ENCODE measurements at regions not wholly inside any gene's neighbourhood (a gene's known extent, or its start where the extent isn't known, plus 50 kb on each side); places are given as distances from the start of the nearest gene placed in this dataset.
"Not testable (repeated sequence)": the region's sequence is repeated elsewhere in the genome, so short reads cannot be mapped to it uniquely, and the experiment has no call there.

DNA sequence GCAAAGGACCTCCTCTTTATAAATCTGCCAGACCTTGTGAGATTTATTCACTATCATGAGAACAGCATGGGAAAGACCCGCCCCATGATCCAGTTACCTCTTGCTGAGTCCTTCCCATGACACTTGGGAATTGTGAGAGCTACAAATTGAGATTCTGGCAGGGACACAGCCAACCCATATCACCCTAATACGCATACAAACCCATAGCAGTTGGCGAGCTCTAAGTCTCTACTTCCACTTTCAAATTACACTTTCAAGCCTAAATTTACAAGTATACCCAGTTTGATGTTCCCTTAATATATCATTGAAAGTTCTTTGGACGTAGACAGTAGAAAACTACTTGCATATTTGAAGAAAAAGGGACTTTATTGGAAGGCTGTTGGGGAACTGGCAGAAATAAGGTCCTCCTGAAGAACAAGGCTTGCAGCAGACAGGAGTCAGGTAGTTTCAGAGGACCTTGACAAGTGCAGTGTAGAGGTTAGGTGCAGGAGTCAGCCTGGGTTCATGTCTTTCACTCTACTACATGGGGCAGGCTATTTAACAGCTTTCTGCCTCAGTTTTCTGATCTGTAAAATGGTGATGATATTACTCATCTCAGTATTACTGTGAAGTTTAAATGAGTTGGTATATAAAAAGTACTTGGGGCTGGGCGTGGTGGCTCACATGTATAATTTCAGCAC is 107.9 kb upstream of the EEF2KMT start:
- H3K4me3 ChIP-seq (ENCODE audit: low read length) = no peak overlapping the region
- no peaks in the 10 kb centered on the region for H4K20me1 ChIP-seq (ENCODE audit: insufficient read depth, low read depth, low read length)
- H3K79me2 ChIP-seq (ENCODE audit: low read length) = no peaks in the 10 kb centered on the region
- H3K9me2 ChIP-seq (replicated peaks; ENCODE audit: insufficient read depth, low read length) = no peaks in the 10 kb centered on the region
- H3K4me2 ChIP-seq (ENCODE audit: low read depth, low read length, poor library complexity, severe bottlenecking) = no peak overlapping the region
- no peak overlapping the region for H3K9ac ChIP-seq (ENCODE audit: low read length)
- H3K27ac ChIP-seq (ENCODE audit: low read length) = no peak overlapping the region
- H3K36me3 ChIP-seq (ENCODE audit: insufficient read depth, low read length) = no peaks in the 10 kb centered on the region
- no peak for DNase-seq
- no peaks in the 10 kb centered on the region for H3K9me3 ChIP-seq (ENCODE audit: low read length)
- no peaks in the 10 kb centered on the region for H3K4me1 ChIP-seq (ENCODE audit: low read length)
- no peaks in the 10 kb centered on the region for H3K27me3 ChIP-seq (ENCODE audit: low read length)
- no peak overlapping the region for H2AFZ ChIP-seq (ENCODE audit: low read length)

- not testable (repeated sequence) for H3K4me1 ChIP-seq (ENCODE audit: low read length); H3K36me3 ChIP-seq (ENCODE audit: insufficient read depth, low read length); H2AFZ ChIP-seq (ENCODE audit: low read length); H3K79me2 ChIP-seq (ENCODE audit: low read length); H3K27me3 ChIP-seq (ENCODE audit: low read length); DNase-seq; H3K27ac ChIP-seq (ENCODE audit: low read length); H3K9me2 ChIP-seq (replicated peaks; ENCODE audit: insufficient read depth, low read length); H3K4me2 ChIP-seq (ENCODE audit: low read depth, low read length, poor library complexity, severe bottlenecking); H4K20me1 ChIP-seq (ENCODE audit: insufficient read depth, low read depth, low read length); H3K9ac ChIP-seq (ENCODE audit: low read length); H3K4me3 ChIP-seq (ENCODE audit: low read length); H3K9me3 ChIP-seq (ENCODE audit: low read length)
Measured at GRCh38 chr16:5203675-5204074, 106.1 kb upstream of the EEF2KMT start.

DNA sequence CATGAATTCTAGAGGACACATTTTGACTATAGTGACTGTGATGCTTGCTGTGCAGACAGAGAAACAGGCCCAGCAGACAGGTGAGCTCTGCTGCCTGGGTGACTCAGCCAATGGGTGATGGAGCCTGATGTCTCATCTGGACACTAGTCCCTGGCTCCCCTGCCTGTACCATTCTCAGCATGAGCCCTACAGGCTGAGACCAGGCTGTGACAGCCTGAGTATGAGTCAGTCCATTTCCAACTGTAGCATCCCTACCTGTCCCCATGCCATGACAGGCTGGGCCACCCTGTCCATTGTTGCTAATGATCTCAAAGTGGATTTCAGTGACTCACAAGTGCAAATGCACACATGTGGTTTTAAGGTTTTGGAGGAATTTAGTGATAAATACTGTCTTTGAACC is 102.5 kb upstream of the EEF2KMT start:
- H4K20me1 ChIP-seq (ENCODE audit: insufficient read depth, low read depth, low read length) = no peaks in the 10 kb centered on the region
- no peak overlapping the region for H3K4me3 ChIP-seq (ENCODE audit: low read length)
- no peak overlapping the region for H2AFZ ChIP-seq (ENCODE audit: low read length)
- H3K9me2 ChIP-seq (replicated peaks; ENCODE audit: insufficient read depth, low read length) = no peaks in the 10 kb centered on the region
- H3K79me2 ChIP-seq (ENCODE audit: low read length) = no peaks in the 10 kb centered on the region
- H3K4me2 ChIP-seq (ENCODE audit: low read depth, low read length, poor library complexity, severe bottlenecking) = no peak overlapping the region
- no peaks in the 10 kb centered on the region for H3K4me1 ChIP-seq (ENCODE audit: low read length)
- no peak overlapping the region for H3K27ac ChIP-seq (ENCODE audit: low read length)
- H3K9me3 ChIP-seq (ENCODE audit: low read length) = no peaks in the 10 kb centered on the region
- H3K9ac ChIP-seq (ENCODE audit: low read length) = no peak overlapping the region
- DNase-seq = no peak
- no peaks in the 10 kb centered on the region for H3K27me3 ChIP-seq (ENCODE audit: low read length)
- H3K36me3 ChIP-seq (ENCODE audit: insufficient read depth, low read length) = no peaks in the 10 kb centered on the region

- no peak overlapping the region for H3K27ac ChIP-seq (ENCODE audit: low read length)
- no peaks in the 10 kb centered on the region for H4K20me1 ChIP-seq (ENCODE audit: insufficient read depth, low read depth, low read length)
- H3K36me3 ChIP-seq (ENCODE audit: insufficient read depth, low read length) = no peaks in the 10 kb centered on the region
- H3K4me3 ChIP-seq (ENCODE audit: low read length) = no peak overlapping the region
- DNase-seq = no peak
- H3K27me3 ChIP-seq (ENCODE audit: low read length) = no peaks in the 10 kb centered on the region
- no peak overlapping the region for H3K4me2 ChIP-seq (ENCODE audit: low read depth, low read length, poor library complexity, severe bottlenecking)
- H3K79me2 ChIP-seq (ENCODE audit: low read length) = no peaks in the 10 kb centered on the region
- H3K4me1 ChIP-seq (ENCODE audit: low read length) = no peaks in the 10 kb centered on the region
- H3K9me3 ChIP-seq (ENCODE audit: low read length) = no peaks in the 10 kb centered on the region
- no peak overlapping the region for H2AFZ ChIP-seq (ENCODE audit: low read length)
- no peak overlapping the region for H3K9ac ChIP-seq (ENCODE audit: low read length)
- H3K9me2 ChIP-seq (replicated peaks; ENCODE audit: insufficient read depth, low read length) = no peaks in the 10 kb centered on the region
Measured at GRCh38 chr16:5196204-5196603, 98.6 kb upstream of the EEF2KMT start.

- Histone ChIP-seq H3K9ac (ENCODE audit: low read length) (no peak overlapping the region), H3K4me2 (ENCODE audit: low read depth, low read length, poor library complexity, severe bottlenecking) (no peak overlapping the region), H3K27ac (ENCODE audit: low read length) (no peak overlapping the region), H3K27me3 (ENCODE audit: low read length) (no peaks in the 10 kb centered on the region), H3K4me3 (ENCODE audit: low read length) (no peak overlapping the region), H3K9me3 (ENCODE audit: low read length) (no peaks in the 10 kb centered on the region), H4K20me1 (ENCODE audit: insufficient read depth, low read depth, low read length) (no peaks in the 10 kb centered on the region), H3K4me1 (ENCODE audit: low read length) (no peaks in the 10 kb centered on the region), H3K9me2 (replicated peaks; ENCODE audit: insufficient read depth, low read length) (no peaks in the 10 kb centered on the region), H2AFZ (ENCODE audit: low read length) (no peak overlapping the region), H3K36me3 (ENCODE audit: insufficient read depth, low read length) (no peaks in the 10 kb centered on the region), H3K79me2 (ENCODE audit: low read length) (no peaks in the 10 kb centered on the region)
- DNase-seq = no peak
Measured at GRCh38 chr16:5193861-5194260, 96.3 kb upstream of the EEF2KMT start.

GRCh38 chr16:5188989-5189352 is 91.4 kb upstream of the EEF2KMT start:
- Histone ChIP-seq H2AFZ (ENCODE audit: low read length) (no peak overlapping the region), H3K27ac (ENCODE audit: low read length) (no peak overlapping the region), H3K4me2 (ENCODE audit: low read depth, low read length, poor library complexity, severe bottlenecking) (no peak overlapping the region), H3K79me2 (ENCODE audit: low read length) (no peaks in the 10 kb centered on the region), H4K20me1 (ENCODE audit: insufficient read depth, low read depth, low read length) (no peaks in the 10 kb centered on the region), H3K9me3 (ENCODE audit: low read length) (no peaks in the 10 kb centered on the region), H3K4me3 (ENCODE audit: low read length) (no peak overlapping the region), H3K4me1 (ENCODE audit: low read length) (no peaks in the 10 kb centered on the region), H3K9ac (ENCODE audit: low read length) (no peak overlapping the region), H3K9me2 (replicated peaks; ENCODE audit: insufficient read depth, low read length) (no peaks in the 10 kb centered on the region), H3K36me3 (ENCODE audit: insufficient read depth, low read length) (no peaks in the 10 kb centered on the region), H3K27me3 (ENCODE audit: low read length) (no peaks in the 10 kb centered on the region)
- DNase-seq = no peak

DNA sequence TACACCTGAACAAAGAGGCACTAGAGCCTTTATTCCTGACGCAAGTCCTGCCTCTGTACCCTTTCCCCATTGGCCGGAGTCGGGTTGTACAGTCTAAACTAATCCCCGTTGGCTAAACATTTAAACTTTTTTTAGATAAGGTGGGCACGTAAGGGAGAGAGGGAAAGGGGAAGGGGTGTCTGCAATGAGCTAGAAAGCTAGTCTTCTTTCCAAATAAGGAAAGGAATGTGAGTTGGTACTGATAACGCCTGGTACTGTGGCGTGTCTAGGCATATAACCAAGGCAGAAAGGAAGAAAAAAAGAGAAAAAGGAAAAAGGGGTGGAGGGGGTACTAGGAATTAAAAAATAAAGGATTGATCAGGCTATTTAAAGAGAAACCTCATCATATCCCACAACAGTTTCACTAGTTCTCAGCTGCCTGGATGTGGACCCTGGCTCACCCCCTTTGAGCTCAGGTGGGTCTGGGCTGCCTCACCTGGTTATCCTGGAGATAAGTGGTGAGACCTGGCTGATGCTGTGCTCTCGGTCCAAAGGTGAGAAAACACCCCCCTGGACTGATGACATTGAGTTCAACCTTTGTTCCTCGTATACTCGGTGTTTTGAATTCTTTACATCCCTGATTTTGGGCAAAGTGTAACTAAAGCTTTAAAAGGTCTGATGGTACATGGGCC is 90.9 kb upstream of the EEF2KMT start:
- Histone ChIP-seq H3K4me1 (ENCODE audit: low read length) (no peaks in the 10 kb centered on the region), H3K9me3 (ENCODE audit: low read length) (no peaks in the 10 kb centered on the region), H3K4me2 (ENCODE audit: low read depth, low read length, poor library complexity, severe bottlenecking) (no peak overlapping the region), H3K9ac (ENCODE audit: low read length) (no peak overlapping the region), H3K27ac (ENCODE audit: low read length) (no peak overlapping the region), H3K79me2 (ENCODE audit: low read length) (no peaks in the 10 kb centered on the region), H3K4me3 (ENCODE audit: low read length) (no peak overlapping the region), H2AFZ (ENCODE audit: low read length) (no peak overlapping the region), H3K27me3 (ENCODE audit: low read length) (no peaks in the 10 kb centered on the region), H4K20me1 (ENCODE audit: insufficient read depth, low read depth, low read length) (no peaks in the 10 kb centered on the region), H3K9me2 (replicated peaks; ENCODE audit: insufficient read depth, low read length) (no peaks in the 10 kb centered on the region), H3K36me3 (ENCODE audit: insufficient read depth, low read length) (no peaks in the 10 kb centered on the region)
- no peak for DNase-seq

- Histone ChIP-seq H3K79me2 (ENCODE audit: low read length) (no peaks in the 10 kb centered on the region), H2AFZ (ENCODE audit: low read length) (no peak overlapping the region), H4K20me1 (ENCODE audit: insufficient read depth, low read depth, low read length) (no peaks in the 10 kb centered on the region), H3K4me1 (ENCODE audit: low read length) (no peaks in the 10 kb centered on the region), H3K9ac (ENCODE audit: low read length) (no peak overlapping the region), H3K4me3 (ENCODE audit: low read length) (no peak overlapping the region), H3K9me2 (replicated peaks; ENCODE audit: insufficient read depth, low read length) (no peaks in the 10 kb centered on the region), H3K27ac (ENCODE audit: low read length) (no peak overlapping the region), H3K9me3 (ENCODE audit: low read length) (no peaks in the 10 kb centered on the region), H3K4me2 (ENCODE audit: low read depth, low read length, poor library complexity, severe bottlenecking) (no peak overlapping the region), H3K27me3 (ENCODE audit: low read length) (no peaks in the 10 kb centered on the region), H3K36me3 (ENCODE audit: insufficient read depth, low read length) (no peaks in the 10 kb centered on the region)
- DNase-seq = no peak
Measured at GRCh38 chr16:5187402-5187952, 89.9 kb upstream of the EEF2KMT start.

All from Karpas-422 (cell line).